ENCODE measurements at regions not wholly inside any gene's neighbourhood (a gene's known extent, or its start where the extent isn't known, plus 50 kb on each side); places are given as distances from the start of the nearest gene placed in this dataset.

- DNase-seq (ENCODE audit: low read depth in 2 of 2): no peak
Measured at GRCh38 chr5:98604721-98605425, 168.6 kb upstream of the RGMB start.

- no peak for DNase-seq (ENCODE audit: low read depth in 2 of 2)
Measured at GRCh38 chr5:98605426-98605825, 168.0 kb upstream of the RGMB start.

GRCh38 chr5:98606961-98607360 is 166.5 kb upstream of the RGMB start:
- DNase-seq (ENCODE audit: low read depth in 2 of 2): no peak

GRCh38 chr5:98608052-98608451 is 165.4 kb upstream of the RGMB start:
- no peak for DNase-seq (ENCODE audit: low read depth in 2 of 2)

GRCh38 chr5:98614341-98614740 is 159.1 kb upstream of the RGMB start:
- no peak for DNase-seq (ENCODE audit: low read depth in 2 of 2)

GRCh38 chr5:98621821-98622220 is 151.6 kb upstream of the RGMB start:
- no peak for DNase-seq (ENCODE audit: low read depth in 2 of 2)

- no peak for DNase-seq (ENCODE audit: low read depth in 2 of 2)
Measured at GRCh38 chr5:98624145-98624880, 149.2 kb upstream of the RGMB start.

- DNase-seq (ENCODE audit: low read depth in 2 of 2): no peak
Measured at GRCh38 chr5:98627121-98627520, 146.3 kb upstream of the RGMB start.

GRCh38 chr5:98630621-98631020 is 142.8 kb upstream of the RGMB start:
- no peak for DNase-seq (ENCODE audit: low read depth in 2 of 2)

- DNase-seq (ENCODE audit: low read depth in 2 of 2): no peak
Measured at GRCh38 chr5:98631311-98632054, 142.0 kb upstream of the RGMB start.

- no peak for DNase-seq (ENCODE audit: low read depth in 2 of 2)
Measured at GRCh38 chr5:98635656-98636055, 137.8 kb upstream of the RGMB start.

- DNase-seq (ENCODE audit: low read depth in 2 of 2): no peak
Measured at GRCh38 chr5:98637116-98637515, 136.3 kb upstream of the RGMB start.

GRCh38 chr5:98637557-98637956 is 135.9 kb upstream of the RGMB start:
- no peak for DNase-seq (ENCODE audit: low read depth in 2 of 2)

- no peak for DNase-seq (ENCODE audit: low read depth in 2 of 2)
Measured at GRCh38 chr5:98638111-98638510, 135.4 kb upstream of the RGMB start.

- no peak for DNase-seq (ENCODE audit: low read depth in 2 of 2)
Measured at GRCh38 chr5:98638701-98639100, 134.8 kb upstream of the RGMB start.

- no peak for DNase-seq (ENCODE audit: low read depth in 2 of 2)
Measured at GRCh38 chr5:98639274-98639673, 134.2 kb upstream of the RGMB start.

- no peak for DNase-seq (ENCODE audit: low read depth in 2 of 2)
Measured at GRCh38 chr5:98641671-98642070, 131.8 kb upstream of the RGMB start.

- DNase-seq (ENCODE audit: low read depth in 2 of 2): no peak
Measured at GRCh38 chr5:98643569-98643968, 129.9 kb upstream of the RGMB start.

GRCh38 chr5:98651715-98652114 is 121.7 kb upstream of the RGMB start:
- no peak for DNase-seq (ENCODE audit: low read depth in 2 of 2)

- no peak for DNase-seq (ENCODE audit: low read depth in 2 of 2)
Measured at GRCh38 chr5:98656125-98656795, 117.2 kb upstream of the RGMB start.

GRCh38 chr5:98656796-98657195 is 116.7 kb upstream of the RGMB start:
- DNase-seq (ENCODE audit: low read depth in 2 of 2): no peak

GRCh38 chr5:98657559-98657958 is 115.9 kb upstream of the RGMB start:
- no peak for DNase-seq (ENCODE audit: low read depth in 2 of 2)
